ENCODE measurements at regions not wholly inside any gene's neighbourhood (a gene's known extent, or its start where the extent isn't known, plus 50 kb on each side); places are given as distances from the start of the nearest gene placed in this dataset.

GRCh38 chr6:166228839-166229528 is 61.3 kb upstream of the TBXT start:
- TF ChIP-seq CTCF (conservative IDR thresholded peaks at IDR 0.05; ENCODE audit: low read length), result no peak
- no peak for TF ChIP-seq EZH2phosphoT487 (IDR thresholded peaks at IDR 0.05; ENCODE audit: borderline replicate concordance)
